ENCODE measurements at regions not wholly inside any gene's neighbourhood (a gene's known extent, or its start where the extent isn't known, plus 50 kb on each side); places are given as distances from the start of the nearest gene placed in this dataset.
"Not testable (repeated sequence)": the region's sequence is repeated elsewhere in the genome, so short reads cannot be mapped to it uniquely, and the experiment has no call there.

GRCh38 chr1:181180407-181181031, 92.0 kb downstream of the IER5 start:
- H3K27ac ChIP-seq (ENCODE audit: low read depth, low read length) = peak overlapping the region; percentile 83
- peaks cover 0 to 3% (median 0%) of the 10 kb centered on the region in 3 donors for H3K27me3 ChIP-seq (ENCODE audit: control insufficient read depth in 3 of 3, insufficient read depth in 3 of 3, low read length in 3 of 3)
- H3K4me3 ChIP-seq (ENCODE audit: low read length in 3 of 3) = peak overlapping the region; percentile 24 to 54 (median 51)
- H3K9me3 ChIP-seq (ENCODE audit: control insufficient read depth in 3 of 3, low read length in 3 of 3) = no peaks in the 10 kb centered on the region
- H3K36me3 ChIP-seq (ENCODE audit: control insufficient read depth in 3 of 3, insufficient read depth in 3 of 3, low read length in 3 of 3) = no peaks in the 10 kb centered on the region
- H3K9ac ChIP-seq (ENCODE audit: low read depth in 1 of 3, low read length in 3 of 3) = peak overlapping the region; percentile 40 to 58 (median 40)
- H3K4me1 ChIP-seq (ENCODE audit: control insufficient read depth in 3 of 3, insufficient read depth in 3 of 3, low read length in 3 of 3) = peaks cover 14 to 42% (median 33%) of the 10 kb centered on the region in 3 donors

GRCh38 chr1:181181792-181182585, 93.5 kb downstream of the IER5 start:
- H3K27ac ChIP-seq (ENCODE audit: low read depth, low read length) = peak overlapping the region; percentile 10
- no peak overlapping the region for H3K9ac ChIP-seq (ENCODE audit: low read depth in 1 of 3, low read length in 3 of 3)
- H3K4me3 ChIP-seq (ENCODE audit: low read length in 3 of 3) = no peak overlapping the region
- H3K27me3 ChIP-seq (ENCODE audit: control insufficient read depth in 3 of 3, insufficient read depth in 3 of 3, low read length in 3 of 3) = peaks cover 0 to 3% (median 0%) of the 10 kb centered on the region in 3 donors
- H3K4me1 ChIP-seq (ENCODE audit: control insufficient read depth in 3 of 3, insufficient read depth in 3 of 3, low read length in 3 of 3) = peaks cover 14 to 42% (median 33%) of the 10 kb centered on the region in 3 donors
- no peaks in the 10 kb centered on the region for H3K9me3 ChIP-seq (ENCODE audit: control insufficient read depth in 3 of 3, low read length in 3 of 3)
- H3K36me3 ChIP-seq (ENCODE audit: control insufficient read depth in 3 of 3, insufficient read depth in 3 of 3, low read length in 3 of 3) = no peaks in the 10 kb centered on the region

GRCh38 chr1:181184621-181185020, 96.1 kb downstream of the IER5 start:
- no peaks in the 10 kb centered on the region for H3K9me3 ChIP-seq (ENCODE audit: control insufficient read depth in 3 of 3, low read length in 3 of 3)
- H3K27me3 ChIP-seq (ENCODE audit: control insufficient read depth in 3 of 3, insufficient read depth in 3 of 3, low read length in 3 of 3) = peaks cover 0 to 14% (median 6%) of the 10 kb centered on the region in 3 donors
- H3K27ac ChIP-seq (ENCODE audit: low read depth, low read length) = no peak overlapping the region
- H3K36me3 ChIP-seq (ENCODE audit: control insufficient read depth in 3 of 3, insufficient read depth in 3 of 3, low read length in 3 of 3) = no peaks in the 10 kb centered on the region
- H3K9ac ChIP-seq (ENCODE audit: low read depth in 1 of 3, low read length in 3 of 3) = no peak overlapping the region
- peaks cover 12 to 36% (median 32%) of the 10 kb centered on the region in 3 donors for H3K4me1 ChIP-seq (ENCODE audit: control insufficient read depth in 3 of 3, insufficient read depth in 3 of 3, low read length in 3 of 3)
- no peak overlapping the region for H3K4me3 ChIP-seq (ENCODE audit: low read length in 3 of 3)

GRCh38 chr1:181185461-181185860, 97.0 kb downstream of the IER5 start:
- no peak overlapping the region for H3K27ac ChIP-seq (ENCODE audit: low read depth, low read length)
- H3K36me3 ChIP-seq (ENCODE audit: control insufficient read depth in 3 of 3, insufficient read depth in 3 of 3, low read length in 3 of 3) = no peaks in the 10 kb centered on the region
- peaks cover 5 to 30% (median 27%) of the 10 kb centered on the region in 3 donors for H3K4me1 ChIP-seq (ENCODE audit: control insufficient read depth in 3 of 3, insufficient read depth in 3 of 3, low read length in 3 of 3)
- H3K9me3 ChIP-seq (ENCODE audit: control insufficient read depth in 3 of 3, low read length in 3 of 3) = no peaks in the 10 kb centered on the region
- no peak overlapping the region for H3K9ac ChIP-seq (ENCODE audit: low read depth in 1 of 3, low read length in 3 of 3)
- no peak overlapping the region for H3K4me3 ChIP-seq (ENCODE audit: low read length in 3 of 3)
- H3K27me3 ChIP-seq (ENCODE audit: control insufficient read depth in 3 of 3, insufficient read depth in 3 of 3, low read length in 3 of 3) = peaks cover 0 to 18% (median 8%) of the 10 kb centered on the region in 3 donors

- H3K36me3 ChIP-seq (ENCODE audit: control insufficient read depth in 3 of 3, insufficient read depth in 3 of 3, low read length in 3 of 3) = not testable (repeated sequence)
- H3K4me1 ChIP-seq (ENCODE audit: control insufficient read depth in 3 of 3, insufficient read depth in 3 of 3, low read length in 3 of 3) = peaks cover 0 to 25% (median 21%) of the 10 kb centered on the region in 3 donors
Observed at GRCh38 chr1:181186133-181186532, 97.6 kb downstream of the IER5 start.

GRCh38 chr1:181187337-181188126, 99.0 kb downstream of the IER5 start:
- H3K9ac ChIP-seq (ENCODE audit: low read depth in 1 of 3, low read length in 3 of 3) = no peak overlapping the region
- H3K4me3 ChIP-seq (ENCODE audit: low read length in 3 of 3) = no peak overlapping the region
- no peaks in the 10 kb centered on the region for H3K36me3 ChIP-seq (ENCODE audit: control insufficient read depth in 3 of 3, insufficient read depth in 3 of 3, low read length in 3 of 3)
- no peak overlapping the region for H3K27ac ChIP-seq (ENCODE audit: low read depth, low read length)
- H3K9me3 ChIP-seq (ENCODE audit: control insufficient read depth in 3 of 3, low read length in 3 of 3) = no peaks in the 10 kb centered on the region
- peaks cover 0 to 22% (median 8%) of the 10 kb centered on the region in 3 donors for H3K27me3 ChIP-seq (ENCODE audit: control insufficient read depth in 3 of 3, insufficient read depth in 3 of 3, low read length in 3 of 3)
- H3K4me1 ChIP-seq (ENCODE audit: control insufficient read depth in 3 of 3, insufficient read depth in 3 of 3, low read length in 3 of 3) = peaks cover 0 to 12% (median 10%) of the 10 kb centered on the region in 3 donors

More at GRCh38 chr1:181186133-181186532, 97.6 kb downstream of the IER5 start:
- not testable (repeated sequence) for H3K4me3 ChIP-seq (ENCODE audit: low read length in 3 of 3); H3K9me3 ChIP-seq (ENCODE audit: control insufficient read depth in 3 of 3, low read length in 3 of 3); H3K27ac ChIP-seq (ENCODE audit: low read depth, low read length); H3K9ac ChIP-seq (ENCODE audit: low read depth in 1 of 3, low read length in 3 of 3)
- peaks cover 0 to 22% (median 8%) of the 10 kb centered on the region in 3 donors for H3K27me3 ChIP-seq (ENCODE audit: control insufficient read depth in 3 of 3, insufficient read depth in 3 of 3, low read length in 3 of 3)

GRCh38 chr1:181189245-181189644, 100.7 kb downstream of the IER5 start:
- Histone ChIP-seq H3K9me3 (ENCODE audit: control insufficient read depth in 3 of 3, low read length in 3 of 3) (no peaks in the 10 kb centered on the region), H3K4me3 (ENCODE audit: low read length in 3 of 3) (no peak overlapping the region), H3K36me3 (ENCODE audit: control insufficient read depth in 3 of 3, insufficient read depth in 3 of 3, low read length in 3 of 3) (no peaks in the 10 kb centered on the region), H3K27ac (ENCODE audit: low read depth, low read length) (no peak overlapping the region), H3K27me3 (ENCODE audit: control insufficient read depth in 3 of 3, insufficient read depth in 3 of 3, low read length in 3 of 3) (peaks cover 0 to 19% (median 8%) of the 10 kb centered on the region in 3 donors), H3K4me1 (ENCODE audit: control insufficient read depth in 3 of 3, insufficient read depth in 3 of 3, low read length in 3 of 3) (peaks cover 0 to 5% (median 5%) of the 10 kb centered on the region in 3 donors), H3K9ac (ENCODE audit: low read depth in 1 of 3, low read length in 3 of 3) (peak overlapping the region in 1 of 3 donors; percentile 64)

GRCh38 chr1:181189691-181190363, 101.3 kb downstream of the IER5 start:
- no peaks in the 10 kb centered on the region for H3K36me3 ChIP-seq (ENCODE audit: control insufficient read depth in 3 of 3, insufficient read depth in 3 of 3, low read length in 3 of 3)
- H3K4me3 ChIP-seq (ENCODE audit: low read length in 3 of 3) = peak overlapping the region in 2 of 3 donors; percentile 27 to 29
- H3K9ac ChIP-seq (ENCODE audit: low read depth in 1 of 3, low read length in 3 of 3) = peak overlapping the region in 2 of 3 donors; percentile 45 to 64
- H3K27ac ChIP-seq (ENCODE audit: low read depth, low read length) = no peak overlapping the region
- H3K4me1 ChIP-seq (ENCODE audit: control insufficient read depth in 3 of 3, insufficient read depth in 3 of 3, low read length in 3 of 3) = peaks cover 0 to 5% (median 5%) of the 10 kb centered on the region in 3 donors
- peaks cover 0 to 19% (median 8%) of the 10 kb centered on the region in 3 donors for H3K27me3 ChIP-seq (ENCODE audit: control insufficient read depth in 3 of 3, insufficient read depth in 3 of 3, low read length in 3 of 3)
- H3K9me3 ChIP-seq (ENCODE audit: control insufficient read depth in 3 of 3, low read length in 3 of 3) = no peaks in the 10 kb centered on the region

- Histone ChIP-seq H3K36me3 (ENCODE audit: control insufficient read depth in 3 of 3, insufficient read depth in 3 of 3, low read length in 3 of 3) (no peaks in the 10 kb centered on the region), H3K4me1 (ENCODE audit: control insufficient read depth in 3 of 3, insufficient read depth in 3 of 3, low read length in 3 of 3) (peaks cover 0 to 5% (median 5%) of the 10 kb centered on the region in 3 donors), H3K27me3 (ENCODE audit: control insufficient read depth in 3 of 3, insufficient read depth in 3 of 3, low read length in 3 of 3) (peaks cover 0 to 19% (median 8%) of the 10 kb centered on the region in 3 donors), H3K27ac (ENCODE audit: low read depth, low read length) (no peak overlapping the region), H3K9ac (ENCODE audit: low read depth in 1 of 3, low read length in 3 of 3) (peak overlapping the region in 2 of 3 donors; percentile 45 to 64), H3K9me3 (ENCODE audit: control insufficient read depth in 3 of 3, low read length in 3 of 3) (no peaks in the 10 kb centered on the region), H3K4me3 (ENCODE audit: low read length in 3 of 3) (peak overlapping the region in 1 of 3 donors; percentile 42)
Observed at GRCh38 chr1:181190364-181191035, 102.0 kb downstream of the IER5 start.

Data from skeletal muscle tissue (tissue), 3 donors.